ENCODE measurements at regions not wholly inside any gene's neighbourhood (a gene's known extent, or its start where the extent isn't known, plus 50 kb on each side); places are given as distances from the start of the nearest gene placed in this dataset.

DNA sequence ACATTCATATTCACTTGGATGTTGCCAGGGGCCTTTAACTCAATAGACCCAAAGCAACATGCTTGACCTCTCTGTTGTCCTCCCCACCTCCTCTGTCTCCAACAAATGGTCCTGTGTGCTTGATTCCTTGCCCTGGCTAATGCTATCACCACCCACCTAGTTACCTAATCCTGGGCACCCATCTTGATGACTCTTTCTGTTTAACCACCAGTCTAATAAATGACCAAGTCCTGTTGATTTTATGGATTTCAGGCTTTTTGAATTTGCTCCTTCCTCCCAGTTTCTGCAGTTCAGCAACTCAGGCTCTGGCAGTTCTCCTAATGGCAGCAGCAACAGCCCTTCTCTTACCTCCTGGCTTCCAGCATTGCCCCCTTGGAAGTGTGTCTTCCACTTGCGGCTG, 246.3 kb upstream of the KLF4 start:
- H3K4me3 ChIP-seq = no peak overlapping the region

GRCh38 chr9:107734256-107735013, 244.9 kb upstream of the KLF4 start:
- no peak for ATAC-seq
- Histone ChIP-seq H3K27ac (peak overlapping the region in 1 of 3 donors; percentile 40), H3K9me3 (no peaks in the 10 kb centered on the region), H3K27me3 (no peaks in the 10 kb centered on the region), H3K4me1 (peaks cover 0 to 27% (median 5%) of the 10 kb centered on the region in 4 donors), H3K36me3 (no peaks in the 10 kb centered on the region), H3K4me3 (no peak overlapping the region)
- DNase-seq = no peak
- intact Hi-C loops (cut with DNase I) = no loop called here
- no peak for TF ChIP-seq CTCF (IDR thresholded peaks at IDR 0.05)
- TF ChIP-seq POLR2A (IDR thresholded peaks at IDR 0.05) = no peak
- 72% methylated on average over 9 of the region's 9 CpGs for WGBS (ENCODE audit: insufficient coverage, low coverage, low lambda C conversion rate, missing lambda C conversion rate)

More for the DNA sequence above, 246.3 kb upstream of the KLF4 start:
- ATAC-seq = peak in 2 of 4 donors; percentile 12 to 55
- H3K27me3 ChIP-seq = no peaks in the 10 kb centered on the region
- no peaks in the 10 kb centered on the region for H3K36me3 ChIP-seq
- WGBS (ENCODE audit: insufficient coverage, low coverage, low lambda C conversion rate, missing lambda C conversion rate) = 73% methylated on average over 1 of the region's 1 CpG
- no peaks in the 10 kb centered on the region for H3K9me3 ChIP-seq
- H3K4me1 ChIP-seq = peaks cover 0 to 27% (median 5%) of the 10 kb centered on the region in 4 donors
- intact Hi-C loops (cut with DNase I) = no loop called here
- TF ChIP-seq POLR2A (IDR thresholded peaks at IDR 0.05) (no peak), CTCF (IDR thresholded peaks at IDR 0.05) (no peak)
- no peak overlapping the region for H3K27ac ChIP-seq
- no peak for DNase-seq

- H3K4me1 ChIP-seq = peaks cover 0 to 27% (median 5%) of the 10 kb centered on the region in 4 donors
- no peaks in the 10 kb centered on the region for H3K9me3 ChIP-seq
- H3K36me3 ChIP-seq = no peaks in the 10 kb centered on the region
- peak overlapping the region in 2 of 3 donors; percentile 21 to 22 for H3K4me3 ChIP-seq
- TF ChIP-seq CTCF (IDR thresholded peaks at IDR 0.05) (no peak), POLR2A (IDR thresholded peaks at IDR 0.05) (no peak)
- H3K27ac ChIP-seq = peak overlapping the region; percentile 67 to 80 (median 79)
- intact Hi-C loops (cut with DNase I) = no loop called here
- peak; percentile 62 to 84 (median 76) for ATAC-seq
- DNase-seq = peak in 2 of 3 donors; percentile 58 to 67
- no peaks in the 10 kb centered on the region for H3K27me3 ChIP-seq
- 33% methylated on average over 5 of the region's 5 CpGs for WGBS (ENCODE audit: insufficient coverage, low coverage, low lambda C conversion rate, missing lambda C conversion rate)
Measured at GRCh38 chr9:107733523-107733894, 243.9 kb upstream of the KLF4 start.

GRCh38 chr9:107732781-107733522, 243.4 kb upstream of the KLF4 start:
- ATAC-seq = peak; percentile 48 to 71 (median 64)
- no peaks in the 10 kb centered on the region for H3K9me3 ChIP-seq
- H3K27ac ChIP-seq = peak overlapping the region; percentile 67 to 80 (median 79)
- peaks cover 0 to 26% (median 5%) of the 10 kb centered on the region in 4 donors for H3K4me1 ChIP-seq
- H3K36me3 ChIP-seq = no peaks in the 10 kb centered on the region
- no peak for TF ChIP-seq POLR2A (IDR thresholded peaks at IDR 0.05)
- no peak for TF ChIP-seq CTCF (IDR thresholded peaks at IDR 0.05)
- DNase-seq = peak in 1 of 3 donors; percentile 35
- no peaks in the 10 kb centered on the region for H3K27me3 ChIP-seq
- intact Hi-C loops (cut with DNase I) = no loop called here
- WGBS (ENCODE audit: insufficient coverage, low coverage, low lambda C conversion rate, missing lambda C conversion rate) = 10% methylated on average over 7 of the region's 8 CpGs
- peak overlapping the region in 2 of 3 donors; percentile 21 to 22 for H3K4me3 ChIP-seq

Measured in right lobe of liver (tissue), 6 donors.